ENCODE measurements at regions not wholly inside any gene's neighbourhood (a gene's known extent, or its start where the extent isn't known, plus 50 kb on each side); places are given as distances from the start of the nearest gene placed in this dataset.

GRCh38 chr12:30072824-30073223 is 289.1 kb upstream of the TMTC1 start:
- DNase-seq (ENCODE audit: low spot score): no peak
- TF ChIP-seq, protein P1, sequence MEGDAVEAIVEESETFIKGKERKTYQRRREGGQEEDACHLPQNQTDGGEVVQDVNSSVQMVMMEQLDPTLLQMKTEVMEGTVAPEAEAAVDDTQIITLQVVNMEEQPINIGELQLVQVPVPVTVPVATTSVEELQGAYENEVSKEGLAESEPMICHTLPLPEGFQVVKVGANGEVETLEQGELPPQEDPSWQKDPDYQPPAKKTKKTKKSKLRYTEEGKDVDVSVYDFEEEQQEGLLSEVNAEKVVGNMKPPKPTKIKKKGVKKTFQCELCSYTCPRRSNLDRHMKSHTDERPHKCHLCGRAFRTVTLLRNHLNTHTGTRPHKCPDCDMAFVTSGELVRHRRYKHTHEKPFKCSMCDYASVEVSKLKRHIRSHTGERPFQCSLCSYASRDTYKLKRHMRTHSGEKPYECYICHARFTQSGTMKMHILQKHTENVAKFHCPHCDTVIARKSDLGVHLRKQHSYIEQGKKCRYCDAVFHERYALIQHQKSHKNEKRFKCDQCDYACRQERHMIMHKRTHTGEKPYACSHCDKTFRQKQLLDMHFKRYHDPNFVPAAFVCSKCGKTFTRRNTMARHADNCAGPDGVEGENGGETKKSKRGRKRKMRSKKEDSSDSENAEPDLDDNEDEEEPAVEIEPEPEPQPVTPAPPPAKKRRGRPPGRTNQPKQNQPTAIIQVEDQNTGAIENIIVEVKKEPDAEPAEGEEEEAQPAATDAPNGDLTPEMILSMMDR (IDR thresholded peaks at IDR 0.05; ENCODE audit: extremely low read depth, missing control alignments): no peak

DNA sequence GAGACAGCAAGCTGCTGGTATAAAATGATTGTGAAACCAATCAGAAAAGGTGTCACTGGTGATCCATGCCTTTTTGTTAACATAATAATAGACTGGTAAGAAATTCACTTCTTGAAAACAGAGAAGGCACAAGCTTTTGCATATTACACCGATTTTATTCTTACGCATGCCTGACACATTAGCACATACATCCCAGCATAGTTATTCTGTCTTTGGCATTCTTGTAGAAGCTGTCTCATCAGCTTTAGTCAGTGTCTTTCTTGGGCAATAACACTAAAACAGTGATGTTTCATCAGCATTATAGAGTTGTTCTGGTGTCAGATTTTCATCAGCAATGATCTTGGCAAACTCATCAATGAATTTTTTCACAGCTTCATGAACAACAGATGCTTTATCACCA is 283.4 kb upstream of the TMTC1 start:
- TF ChIP-seq, protein P1 (IDR thresholded peaks at IDR 0.05; ENCODE audit: extremely low read depth, missing control alignments): no peak
- no peak for DNase-seq (ENCODE audit: low spot score)

DNA sequence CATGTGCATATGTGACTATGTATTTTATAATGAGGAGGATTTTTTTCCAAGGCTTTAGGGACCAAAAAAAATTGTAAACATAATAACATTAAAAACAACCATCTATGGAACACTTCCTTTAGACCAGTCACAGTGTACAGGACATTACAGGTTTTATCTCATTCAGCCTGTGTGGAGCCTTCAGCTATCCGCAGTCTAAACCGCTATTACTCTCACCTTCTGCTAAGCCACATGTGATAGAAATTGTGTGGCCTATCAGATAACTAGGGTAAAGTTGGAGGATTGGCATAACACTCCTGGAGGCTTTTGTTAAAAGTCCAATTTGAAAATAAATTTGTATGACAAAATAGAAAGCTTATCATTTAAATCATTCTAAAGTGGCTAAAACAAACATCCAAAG is 281.2 kb upstream of the TMTC1 start:
- TF ChIP-seq, protein P1 (IDR thresholded peaks at IDR 0.05; ENCODE audit: extremely low read depth, missing control alignments): no peak

GRCh38 chr12:30063435-30063945 is 279.7 kb upstream of the TMTC1 start:
- no peak for DNase-seq (ENCODE audit: low spot score)
- TF ChIP-seq, protein P1 (IDR thresholded peaks at IDR 0.05; ENCODE audit: extremely low read depth, missing control alignments): no peak

More for the DNA sequence above, 281.2 kb upstream of the TMTC1 start:
- DNase-seq (ENCODE audit: low spot score): no peak

DNA sequence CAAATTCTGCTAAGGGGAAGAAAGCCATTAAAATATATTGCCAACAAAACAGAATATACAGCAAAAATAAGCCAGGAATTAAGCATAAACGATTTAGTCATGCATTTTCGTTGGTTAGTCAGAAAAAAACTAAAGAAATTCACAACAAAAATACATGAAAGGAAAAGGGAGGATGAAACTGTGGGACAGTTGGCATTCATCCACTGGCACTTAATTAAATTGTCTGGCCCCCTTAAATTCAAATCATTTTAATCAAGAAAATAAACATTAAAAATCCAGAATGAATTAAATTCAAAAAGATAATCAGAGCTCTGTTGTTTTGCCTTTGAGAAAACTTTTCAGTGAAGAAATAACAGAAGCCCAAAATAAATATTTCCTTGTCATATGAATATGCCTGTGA is 264.6 kb upstream of the TMTC1 start:
- DNase-seq (ENCODE audit: low spot score): no peak
- TF ChIP-seq, protein P1 (IDR thresholded peaks at IDR 0.05; ENCODE audit: extremely low read depth, missing control alignments): no peak

- DNase-seq (ENCODE audit: low spot score): no peak
- TF ChIP-seq, protein P1 (IDR thresholded peaks at IDR 0.05; ENCODE audit: extremely low read depth, missing control alignments): no peak
Observed at GRCh38 chr12:30047516-30048254, 263.9 kb upstream of the TMTC1 start.

DNA sequence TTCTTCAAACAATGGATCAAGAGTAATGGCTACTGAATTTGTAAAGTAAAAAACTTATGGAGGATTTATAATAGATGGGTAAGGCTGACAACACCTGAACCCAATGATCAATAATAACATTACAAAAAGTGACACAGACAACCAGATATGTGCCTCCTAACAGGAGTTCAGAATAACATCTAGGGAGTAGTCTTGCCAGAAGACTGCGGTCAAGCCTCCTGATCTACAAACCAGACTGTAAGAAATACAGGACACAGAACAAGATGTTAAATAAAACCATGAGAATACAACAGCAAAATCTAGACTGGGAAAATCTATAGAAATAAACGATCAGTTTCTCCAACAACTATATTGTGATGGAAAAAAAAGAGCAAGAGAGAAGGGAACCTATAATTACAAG is 262.6 kb upstream of the TMTC1 start:
- no peak for DNase-seq (ENCODE audit: low spot score)
- TF ChIP-seq, protein P1 (IDR thresholded peaks at IDR 0.05; ENCODE audit: extremely low read depth, missing control alignments): no peak

All from GM20000 (cell line).